H1 (cell line): ENCODE measurements at regions not wholly inside any gene's neighbourhood (a gene's known extent, or its start where the extent isn't known, plus 50 kb on each side); places are given as distances from the start of the nearest gene placed in this dataset.

Experiments
- CTCF ChIA-PET: fragments of 300-600 bp; sonication (Branson Sonifier 250); formaldehyde crosslinking; loops from one replicate; lab custom pipeline; 2021; ENCODE audit not compliant: partially characterized antibody; lab: Charles Lee
- POLR2A ChIA-PET: fragments of 300-600 bp; sonication (Branson Sonifier 250); formaldehyde crosslinking; loops from one replicate; lab custom pipeline; 2021; ENCODE audit warnings: inconsistent platforms; ENCODE audit not compliant: partially characterized antibody; lab: Charles Lee
- DNase-seq, 2 experiments: peaks; one replicate each; pipeline versions ENCODE4 v3.0.0 to v3.0.0-alpha.2; 2010 to 2022; ENCODE audit warnings: low spot score in 2 of 2, low read depth in 1 of 2, mixed read lengths in 1 of 2
- FAIRE-seq: peaks from 2 replicates; lab custom pipeline; 2011; peaks lifted over from hg19 to GRCh38; lab: Jason Lieb, UNC
- H2AFZ ChIP-seq: 2 replicates; pipeline ENCODE4 v1.8.1; 2012; ENCODE audit warnings: low read length, inconsistent platforms
- H2AK5ac ChIP-seq: 2 replicates; pipeline ENCODE4 v1.6.1; 2013; ENCODE audit warnings: low read depth, low read length
- H2BK120ac ChIP-seq: replicated peaks from 2 replicates; pipeline ENCODE3; 2013; ENCODE audit warnings: low read depth, low read length, inconsistent platforms
- H2BK12ac ChIP-seq: 2 replicates; pipeline ENCODE4 v1.6.1; 2013; ENCODE audit warnings: low read depth, low read length
- H2BK15ac ChIP-seq: 2 replicates; pipeline ENCODE4 v1.6.1; 2013; ENCODE audit warnings: low read length
- H2BK20ac ChIP-seq: 2 replicates; pipeline ENCODE4 v1.6.1; 2013; ENCODE audit warnings: low read length
- H2BK5ac ChIP-seq: 2 replicates; pipeline ENCODE4 v1.6.1; 2013; ENCODE audit warnings: low read depth, low read length
- H3K14ac ChIP-seq: 2 replicates; pipeline ENCODE4 v1.6.1; 2013; ENCODE audit warnings: inconsistent platforms; ENCODE audit not compliant: insufficient read length
- H3K18ac ChIP-seq: 2 replicates; pipeline ENCODE4 v1.6.1; 2013; ENCODE audit warnings: low read length; ENCODE audit errors: extremely low read depth
- H3K23ac ChIP-seq: 2 replicates; pipeline ENCODE4 v1.6.1; 2013; ENCODE audit warnings: inconsistent platforms; ENCODE audit not compliant: insufficient read length
- H3K23me2 ChIP-seq: 2 replicates; pipeline ENCODE4 v1.6.1; 2013; ENCODE audit warnings: low read depth, low read length
- H3K27ac ChIP-seq: 2 replicates; pipeline ENCODE4 v1.6.1; 2011; ENCODE audit warnings: low read depth, low read length, inconsistent platforms
- H3K27me3 ChIP-seq, 4 experiments: replicated peaks in 1 of 4; 1 replicate in 1 of 4; 2 replicates in 3 of 4; pipeline versions ENCODE4 v1.6.1 to v1.8.1; 2011 to 2013; ENCODE audit warnings: low read length in 3 of 4, mild to moderate bottlenecking in 3 of 4, inconsistent platforms in 2 of 4, mixed read lengths in 2 of 4, moderate library complexity in 1 of 4; ENCODE audit not compliant: control insufficient read depth in 3 of 4, insufficient read depth in 3 of 4; ENCODE audit errors: extremely low read depth in 1 of 4
- H3K36me3 ChIP-seq, 4 experiments: 2 replicates each; pipeline versions ENCODE4 v1.6.1 to v1.8.1; 2011 to 2013; ENCODE audit warnings: mild to moderate bottlenecking in 4 of 4, low read length in 3 of 4, moderate library complexity in 2 of 4, control low read depth in 1 of 4, inconsistent platforms in 1 of 4; ENCODE audit not compliant: insufficient read depth in 4 of 4, control insufficient read depth in 2 of 4
- H3K4ac ChIP-seq: replicated peaks from 2 replicates; pipeline ENCODE3; 2013; ENCODE audit warnings: low read length, low read depth, mixed read lengths, inconsistent platforms; ENCODE audit not compliant: insufficient read length
- H3K4me1 ChIP-seq, 4 experiments: replicated peaks in 1 of 4; 1 replicate in 1 of 4; 2 replicates in 3 of 4; pipeline versions ENCODE4 v1.6.1 to v1.8.1; 2011 to 2013; ENCODE audit warnings: low read length in 3 of 4, inconsistent platforms in 2 of 4, mixed read lengths in 1 of 4; ENCODE audit not compliant: insufficient read depth in 4 of 4, control insufficient read depth in 3 of 4
- H3K4me2 ChIP-seq, 2 experiments: 2 replicates each; pipeline versions ENCODE4 v1.6.1 to v1.8.1; 2011 to 2013; ENCODE audit warnings: low read depth in 2 of 2, low read length in 2 of 2, control low read depth in 1 of 2, inconsistent platforms in 1 of 2, mild to moderate bottlenecking in 1 of 2; ENCODE audit not compliant: insufficient read depth in 1 of 2
- H3K4me3 ChIP-seq, 4 experiments: fragments of 200-600, 300-600 bp in 1 of 4; sonication (generic), shearing (Covaris generic), sonication (Bioruptor Twin) in 1 of 4; 2 replicates each; pipeline versions ENCODE4 v1.5.1 to v1.8.1; 2011 to 2016; ENCODE audit warnings: low read length in 4 of 4, low read depth in 3 of 4, control low read depth in 2 of 4, inconsistent platforms in 2 of 4, mild to moderate bottlenecking in 2 of 4, mixed read lengths in 1 of 4, moderate library complexity in 1 of 4; ENCODE audit not compliant: insufficient read depth in 2 of 4; ENCODE audit errors: extremely low read depth in 1 of 4
- H3K56ac ChIP-seq: replicated peaks from 2 replicates; pipeline ENCODE3; 2013; ENCODE audit warnings: low read depth, mild to moderate bottlenecking, mixed read lengths, low read length, inconsistent platforms; ENCODE audit not compliant: insufficient read length
- H3K79me1 ChIP-seq: 2 replicates; pipeline ENCODE4 v1.6.1; 2013; ENCODE audit warnings: low read depth, low read length, control low read depth
- H3K79me2 ChIP-seq, 2 experiments: 2 replicates each; pipeline versions ENCODE4 v1.6.1 to v1.8.1; 2012 to 2013; ENCODE audit warnings: low read length in 2 of 2, mild to moderate bottlenecking in 2 of 2, inconsistent platforms in 1 of 2; ENCODE audit not compliant: insufficient read depth in 2 of 2, control insufficient read depth in 1 of 2
- H3K9ac ChIP-seq, 4 experiments: replicated peaks in 1 of 4; 1 replicate in 1 of 4; 2 replicates in 3 of 4; pipeline versions ENCODE4 v1.6.1 to v1.8.1; 2011 to 2013; ENCODE audit warnings: low read depth in 3 of 4, low read length in 3 of 4, control low read depth in 2 of 4, mild to moderate bottlenecking in 2 of 4, moderate library complexity in 2 of 4, inconsistent platforms in 1 of 4; ENCODE audit errors: extremely low read depth in 1 of 4
- H3K9me3 ChIP-seq, 2 experiments: 2 replicates each; pipeline versions ENCODE4 v1.6.1 to v1.8.1; 2012 to 2013; ENCODE audit warnings: mild to moderate bottlenecking in 2 of 2, moderate library complexity in 2 of 2, control low read depth in 1 of 2, inconsistent platforms in 1 of 2, low read depth in 1 of 2, low read length in 1 of 2, mixed read lengths in 1 of 2; ENCODE audit not compliant: insufficient read depth in 2 of 2
- H4K20me1 ChIP-seq, 2 experiments: replicated peaks in 1 of 2; 2 replicates each; pipeline versions ENCODE3 to v1.8.1; 2011 to 2013; ENCODE audit warnings: inconsistent platforms in 2 of 2, low read length in 2 of 2, mild to moderate bottlenecking in 1 of 2; ENCODE audit not compliant: insufficient read depth in 2 of 2, control insufficient read depth in 1 of 2
- H4K5ac ChIP-seq: 2 replicates; pipeline ENCODE4 v1.6.1; 2013; ENCODE audit warnings: low read length, low read depth, mixed read lengths, inconsistent platforms; ENCODE audit not compliant: insufficient read length
- H4K8ac ChIP-seq: 2 replicates; pipeline ENCODE4 v1.8.0; 2013; ENCODE audit warnings: mild to moderate bottlenecking, moderate library complexity, low read length, inconsistent platforms; ENCODE audit not compliant: insufficient read depth; ENCODE audit errors: extremely low read depth
- H4K91ac ChIP-seq: replicated peaks from 2 replicates; pipeline ENCODE3; 2013; ENCODE audit warnings: low read length, mixed read lengths, inconsistent platforms; ENCODE audit not compliant: insufficient read length
- GTF2F1 ChIP-seq: IDR thresholded peaks from 2 replicates; pipeline ENCODE4 v1.6.1; 2012; ENCODE audit warnings: low read depth, low read length, improper control_type of control experiment, borderline replicate concordance
- SIX5 ChIP-seq: IDR thresholded peaks from 2 replicates; pipeline ENCODE4 v1.6.1; 2011; ENCODE audit warnings: mild to moderate bottlenecking, low read depth, low read length
- SP1 ChIP-seq: IDR thresholded peaks from 2 replicates; pipeline ENCODE4 v1.6.1; 2011; ENCODE audit warnings: low read depth, low read length
- TBP ChIP-seq: IDR thresholded peaks from 2 replicates; pipeline ENCODE4 v1.6.1; 2011; ENCODE audit warnings: low read depth, low read length, improper control_type of control experiment
- TCF12 ChIP-seq: IDR thresholded peaks from 2 replicates; pipeline ENCODE4 v1.6.1; 2011; ENCODE audit warnings: low read depth, mild to moderate bottlenecking, low read length
- YY1 ChIP-seq: IDR thresholded peaks from 2 replicates; pipeline ENCODE4 v1.6.1; 2011; ENCODE audit warnings: low read depth, mild to moderate bottlenecking, low read length
- WGBS, 2 experiments: shearing (Covaris generic) in 1 of 2; methylation state at CpG; one replicate each; pipeline versions ENCODE4 v1.1.6 to v1.1.7; 2013 to 2015; ENCODE audit warnings: low lambda C conversion rate in 2 of 2, mixed read lengths in 2 of 2, inconsistent platforms in 1 of 2, low coverage in 1 of 2, missing lambda C conversion rate in 1 of 2; ENCODE audit not compliant: insufficient replicate concordance in 2 of 2, insufficient coverage in 1 of 2, insufficient read length in 1 of 2; ENCODE audit errors: extremely low coverage in 1 of 2, missing lambda C conversion rate in 1 of 2; 5-methylcytosine and 5-hydroxymethylcytosine counted together

DNA sequence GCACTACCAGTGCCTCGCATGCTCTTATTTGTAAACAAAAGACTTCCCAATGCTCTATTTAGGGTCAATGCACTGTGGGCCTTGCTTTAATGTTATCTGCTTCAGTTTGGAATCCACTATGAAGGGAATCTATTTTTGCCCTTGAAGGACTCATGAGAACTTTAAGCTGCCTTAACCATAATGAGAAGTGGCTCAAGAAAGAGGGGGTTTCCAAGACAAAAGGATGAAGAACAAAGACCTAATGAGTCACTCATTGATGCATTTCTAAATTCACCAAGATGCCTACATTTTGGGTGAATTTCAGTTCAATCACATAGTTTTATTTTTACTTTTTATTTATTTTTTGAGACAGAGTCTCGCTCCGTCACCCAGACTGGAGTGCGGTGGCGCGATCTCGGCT lies 228.2 kb downstream of the LY86 start:
- Histone ChIP-seq H3K56ac (no peak overlapping the region), H2BK5ac (no peak overlapping the region), H4K8ac (no peak overlapping the region), H2AFZ (no peak overlapping the region), H3K4me3 (no peak overlapping the region), H3K27me3 (no peaks in the 10 kb centered on the region), H3K4me1 (peaks cover 0 to 9% (median 2%) of the 10 kb centered on the region in 4 experiments; a peak in 5 of 7 replicates), H3K27ac (no peak overlapping the region), H2BK12ac (no peak overlapping the region), H4K20me1 (no peaks in the 10 kb centered on the region), H4K5ac (no peak overlapping the region), H2BK20ac (no peak overlapping the region), H2BK120ac (no peak overlapping the region), H3K9me3 (no peaks in the 10 kb centered on the region), H3K18ac (no peak overlapping the region), H3K4ac (no peak overlapping the region), H3K79me1 (no peaks in the 10 kb centered on the region), H3K79me2 (no peaks in the 10 kb centered on the region), H3K9ac (no peak overlapping the region), H3K4me2 (no peak overlapping the region), H2AK5ac (no peak overlapping the region), H3K14ac (no peak overlapping the region), H3K36me3 (no peaks in the 10 kb centered on the region), H3K23me2 (peaks cover 2% of the 10 kb centered on the region; the same call in 1 of the 2 replicates), H3K23ac (no peak overlapping the region), H4K91ac (no peak overlapping the region), H2BK15ac (no peak overlapping the region)
- ChIA-PET POLR2A (no interaction called here), CTCF (interaction anchor here (0.7 kb wide), 1 partner anchor 15 kb away, joined by 3 read pairs; no protein-coding TSS in a partner anchor)
- no peak for DNase-seq
- WGBS, 2 experiments, result 98% methylated on average over 7 of the region's 7 CpGs; no CpG with 5 or more reads in 1 of the 2 experiments
- no peak for FAIRE-seq
- no peak for TF ChIP-seq TBP
- TF ChIP-seq TCF12, result no peak
- TF ChIP-seq YY1, result no peak
- TF ChIP-seq SP1, result no peak
- TF ChIP-seq SIX5, result no peak
- no peak for TF ChIP-seq GTF2F1
